Muscle layer of colon (tissue), 2 donors: ENCODE measurements at regions not wholly inside any gene's neighbourhood (a gene's known extent, or its start where the extent isn't known, plus 50 kb on each side); places are given as distances from the start of the nearest gene placed in this dataset.

Experiments used
- H3K27ac ChIP-seq: one replicate; pipeline ENCODE4 v1.7.0; 2013; ENCODE audit warnings: low read depth, mild to moderate bottlenecking, low read length, moderate library complexity
- H3K27me3 ChIP-seq, 2 donors: one replicate each; pipeline ENCODE4 v1.7.0; 2013; ENCODE audit warnings: low read length in 2 of 2, mild to moderate bottlenecking in 2 of 2; ENCODE audit not compliant: insufficient read depth in 2 of 2, control insufficient read depth in 1 of 2
- H3K36me3 ChIP-seq: one replicate; pipeline ENCODE4 v1.7.0; 2013; ENCODE audit warnings: mild to moderate bottlenecking, low read length; ENCODE audit not compliant: insufficient read depth
- H3K4me1 ChIP-seq: one replicate; pipeline ENCODE4 v1.7.0; 2013; ENCODE audit warnings: mild to moderate bottlenecking, low read length; ENCODE audit not compliant: insufficient read depth
- H3K4me3 ChIP-seq, 2 donors: one replicate each; pipeline ENCODE4 v1.7.0; 2013; ENCODE audit warnings: low read length in 2 of 2, low read depth in 1 of 2, mild to moderate bottlenecking in 1 of 2, moderate library complexity in 1 of 2
- H3K9ac ChIP-seq: one replicate; pipeline ENCODE4 v1.7.0; 2013; ENCODE audit warnings: low read length
- H3K9me3 ChIP-seq: one replicate; pipeline ENCODE4 v1.7.0; 2013; ENCODE audit warnings: mild to moderate bottlenecking, low read length
- donor health status: abdominal sarcoma.
- donor health status: Adenocarcinoma of cecum.

GRCh38 chr7:106419455-106420182 lies 134.8 kb upstream of the NAMPT start:
- H3K27ac ChIP-seq: no peak overlapping the region
- H3K36me3 ChIP-seq: no peaks in the 10 kb centered on the region
- no peak overlapping the region for H3K4me3 ChIP-seq
- H3K4me1 ChIP-seq: peaks cover 25% of the 10 kb centered on the region
- H3K9me3 ChIP-seq: no peaks in the 10 kb centered on the region
- H3K27me3 ChIP-seq: no peaks in the 10 kb centered on the region
- H3K9ac ChIP-seq: no peak overlapping the region

DNA sequence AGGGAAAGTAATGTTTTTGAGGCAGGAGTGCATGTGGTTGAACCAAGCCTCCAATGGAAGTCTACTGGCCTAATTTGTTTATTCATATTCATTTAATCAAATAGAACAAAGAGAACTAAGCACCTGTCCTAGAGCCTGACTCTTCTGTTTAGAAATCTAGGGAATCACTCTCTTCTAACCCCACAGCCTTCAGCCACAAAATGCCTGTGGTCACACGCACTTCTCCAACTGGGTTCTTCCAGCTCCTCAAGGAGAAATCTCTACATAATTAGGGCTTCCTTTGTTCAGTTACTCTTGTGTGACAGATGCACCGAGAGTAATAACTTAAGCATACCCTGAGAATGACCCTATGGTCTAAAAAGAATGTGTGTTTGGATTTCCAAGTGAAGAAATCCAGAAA lies 133.7 kb upstream of the NAMPT start:
- Histone ChIP-seq H3K9ac (no peak overlapping the region), H3K27me3 (no peaks in the 10 kb centered on the region), H3K4me1 (peaks cover 18% of the 10 kb centered on the region), H3K36me3 (no peaks in the 10 kb centered on the region), H3K4me3 (no peak overlapping the region), H3K27ac (no peak overlapping the region), H3K9me3 (no peaks in the 10 kb centered on the region)

- no peak overlapping the region for H3K9ac ChIP-seq
- no peaks in the 10 kb centered on the region for H3K27me3 ChIP-seq
- no peak overlapping the region for H3K27ac ChIP-seq
- no peak overlapping the region for H3K4me3 ChIP-seq
- H3K36me3 ChIP-seq: no peaks in the 10 kb centered on the region
- no peaks in the 10 kb centered on the region for H3K9me3 ChIP-seq
- H3K4me1 ChIP-seq: peaks cover 18% of the 10 kb centered on the region
Measured at GRCh38 chr7:106418094-106418493, 133.3 kb upstream of the NAMPT start.

- H3K9me3 ChIP-seq: no peaks in the 10 kb centered on the region
- no peak overlapping the region for H3K27ac ChIP-seq
- no peak overlapping the region for H3K9ac ChIP-seq
Measured at GRCh38 chr7:106417273-106417902, 132.6 kb upstream of the NAMPT start.

GRCh38 chr7:106416430-106416829 lies 131.6 kb upstream of the NAMPT start:
- Histone ChIP-seq H3K27me3 (no peaks in the 10 kb centered on the region), H3K4me3 (no peak overlapping the region), H3K27ac (no peak overlapping the region), H3K9ac (no peak overlapping the region), H3K4me1 (peaks cover 9% of the 10 kb centered on the region), H3K9me3 (no peaks in the 10 kb centered on the region), H3K36me3 (no peaks in the 10 kb centered on the region)

More at GRCh38 chr7:106417273-106417902, 132.6 kb upstream of the NAMPT start:
- Histone ChIP-seq H3K4me1 (peaks cover 18% of the 10 kb centered on the region), H3K4me3 (no peak overlapping the region), H3K36me3 (no peaks in the 10 kb centered on the region), H3K27me3 (no peaks in the 10 kb centered on the region)

GRCh38 chr7:106415433-106415832 lies 130.7 kb upstream of the NAMPT start:
- Histone ChIP-seq H3K9me3 (no peaks in the 10 kb centered on the region), H3K4me3 (no peak overlapping the region), H3K9ac (no peak overlapping the region), H3K4me1 (no peaks in the 10 kb centered on the region), H3K27me3 (no peaks in the 10 kb centered on the region), H3K36me3 (no peaks in the 10 kb centered on the region), H3K27ac (no peak overlapping the region)

DNA sequence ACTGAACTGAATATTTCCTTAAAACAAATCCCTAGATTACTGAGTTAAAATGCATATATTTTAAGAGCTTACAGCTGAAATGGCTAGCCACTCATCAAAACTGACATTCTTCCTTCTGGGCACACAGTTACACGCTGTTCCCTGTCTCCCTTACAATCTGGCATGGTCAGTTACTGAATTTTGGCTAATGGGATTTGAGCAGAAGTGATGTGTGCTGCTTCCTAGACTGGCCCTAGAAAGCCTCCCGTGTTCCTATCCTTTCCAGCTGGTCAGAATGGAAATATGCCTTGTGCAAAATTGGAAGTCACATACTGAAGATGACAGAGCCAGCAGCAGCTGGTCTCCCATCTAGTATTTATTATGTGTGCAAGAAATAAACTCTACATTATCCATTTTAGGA lies 128.7 kb upstream of the NAMPT start:
- Histone ChIP-seq H3K4me3 (no peak overlapping the region), H3K9ac (no peak overlapping the region)

DNA sequence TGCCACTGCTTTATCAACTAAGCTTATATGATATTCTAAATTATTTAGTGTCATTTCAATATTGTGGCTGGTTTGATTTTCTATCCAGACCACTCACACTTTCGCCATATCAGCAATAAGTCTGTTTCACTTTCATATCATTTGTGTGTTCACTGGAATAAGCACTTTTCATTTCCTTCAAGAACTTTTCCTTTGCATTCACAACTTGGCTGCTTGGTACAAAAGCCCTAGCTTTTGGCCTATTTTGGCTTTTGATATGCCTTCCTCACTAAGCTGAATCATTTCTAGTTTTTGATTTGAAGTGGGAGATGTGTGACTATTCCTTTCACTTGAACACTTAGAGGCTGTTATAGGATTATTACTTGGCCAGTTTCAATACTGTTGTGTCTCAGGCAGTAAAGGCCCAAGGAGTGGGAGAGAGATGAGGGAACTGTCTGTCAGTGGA lies 120.9 kb upstream of the NAMPT start:
- no peaks in the 10 kb centered on the region for H3K9me3 ChIP-seq
- H3K9ac ChIP-seq: no peak overlapping the region
- H3K4me1 ChIP-seq: no peaks in the 10 kb centered on the region
- H3K4me3 ChIP-seq: no peak overlapping the region
- H3K36me3 ChIP-seq: no peaks in the 10 kb centered on the region
- H3K27ac ChIP-seq: no peak overlapping the region
- no peaks in the 10 kb centered on the region for H3K27me3 ChIP-seq

More for the DNA sequence above, 128.7 kb upstream of the NAMPT start:
- no peaks in the 10 kb centered on the region for H3K27me3 ChIP-seq
- H3K4me1 ChIP-seq: no peaks in the 10 kb centered on the region
- no peaks in the 10 kb centered on the region for H3K9me3 ChIP-seq
- H3K27ac ChIP-seq: no peak overlapping the region
- no peaks in the 10 kb centered on the region for H3K36me3 ChIP-seq

- Histone ChIP-seq H3K4me1 (no peaks in the 10 kb centered on the region), H3K27ac (no peak overlapping the region), H3K4me3 (no peak overlapping the region), H3K27me3 (no peaks in the 10 kb centered on the region), H3K36me3 (no peaks in the 10 kb centered on the region), H3K9ac (no peak overlapping the region), H3K9me3 (no peaks in the 10 kb centered on the region)
Measured at GRCh38 chr7:106402898-106403297, 118.1 kb upstream of the NAMPT start.

- Histone ChIP-seq H3K9ac (no peak overlapping the region), H3K9me3 (no peaks in the 10 kb centered on the region), H3K4me1 (no peaks in the 10 kb centered on the region), H3K27me3 (no peaks in the 10 kb centered on the region), H3K27ac (no peak overlapping the region), H3K36me3 (no peaks in the 10 kb centered on the region), H3K4me3 (no peak overlapping the region)
Measured at GRCh38 chr7:106400923-106401322, 116.1 kb upstream of the NAMPT start.

GRCh38 chr7:106398786-106399185 lies 114.0 kb upstream of the NAMPT start:
- Histone ChIP-seq H3K4me1 (no peaks in the 10 kb centered on the region), H3K4me3 (no peak overlapping the region), H3K36me3 (no peaks in the 10 kb centered on the region), H3K9ac (no peak overlapping the region), H3K27me3 (no peaks in the 10 kb centered on the region), H3K27ac (no peak overlapping the region), H3K9me3 (no peaks in the 10 kb centered on the region)

- Histone ChIP-seq H3K4me3 (no peak overlapping the region), H3K27ac (no peak overlapping the region), H3K27me3 (no peaks in the 10 kb centered on the region), H3K4me1 (no peaks in the 10 kb centered on the region), H3K9me3 (no peaks in the 10 kb centered on the region), H3K36me3 (no peaks in the 10 kb centered on the region), H3K9ac (no peak overlapping the region)
Measured at GRCh38 chr7:106397994-106398393, 113.2 kb upstream of the NAMPT start.
